NCI-H2227 (cell line): ENCODE measurements at regions not wholly inside any gene's neighbourhood (a gene's known extent, or its start where the extent isn't known, plus 50 kb on each side); places are given as distances from the start of the nearest gene placed in this dataset.

Experiments
- DNase-seq: peaks from one replicate; lab custom pipeline; 2025; ENCODE audit not compliant: unreplicated experiment; lab: John Stamatoyannopoulos, UW

- no peak for DNase-seq
These were observed 295.2 kb downstream of the NDUFA10 start for GRCh38 chr2:239729681-239730566.

GRCh38 chr2:239729151-239729550 lies 296.0 kb downstream of the NDUFA10 start:
- DNase-seq, result no peak

GRCh38 chr2:239728751-239729150 lies 296.4 kb downstream of the NDUFA10 start:
- DNase-seq, result no peak

GRCh38 chr2:239727776-239728600 lies 297.2 kb downstream of the NDUFA10 start:
- no peak for DNase-seq

GRCh38 chr2:239727182-239727775 lies 297.9 kb downstream of the NDUFA10 start:
- no peak for DNase-seq

GRCh38 chr2:239726631-239727181 lies 298.4 kb downstream of the NDUFA10 start:
- DNase-seq, result no peak

- DNase-seq, result no peak
These were observed 299.0 kb downstream of the NDUFA10 start for GRCh38 chr2:239726091-239726591.

GRCh38 chr2:239725551-239725890 lies 299.6 kb downstream of the NDUFA10 start:
- no peak for DNase-seq

- DNase-seq, result no peak
These were observed 300.1 kb downstream of the NDUFA10 start for GRCh38 chr2:239724851-239725550.

GRCh38 chr2:239724194-239724849 lies 300.8 kb downstream of the NDUFA10 start:
- DNase-seq, result no peak

GRCh38 chr2:239723486-239724193 lies 301.5 kb downstream of the NDUFA10 start:
- DNase-seq, result no peak

- DNase-seq, result no peak
These were observed 302.2 kb downstream of the NDUFA10 start for GRCh38 chr2:239722760-239723470.

GRCh38 chr2:239721991-239722759 lies 303.0 kb downstream of the NDUFA10 start:
- DNase-seq, result no peak

- no peak for DNase-seq
These were observed 303.6 kb downstream of the NDUFA10 start for GRCh38 chr2:239721531-239721930.

- no peak for DNase-seq
These were observed 304.5 kb downstream of the NDUFA10 start for GRCh38 chr2:239720361-239721360.

GRCh38 chr2:239719791-239720360 lies 305.3 kb downstream of the NDUFA10 start:
- DNase-seq, result no peak
